Lower lobe of right lung (tissue), 2 donors: ENCODE measurements at regions not wholly inside any gene's neighbourhood (a gene's known extent, or its start where the extent isn't known, plus 50 kb on each side); places are given as distances from the start of the nearest gene placed in this dataset.

Source experiments
- ATAC-seq, 2 donors: fragments of 200-7000 bp; cut with Tn5 transposase; one replicate each; pipeline ENCODE4 v1.9.1; 2020 to 2022; ENCODE audit warnings: mild to moderate bottlenecking in 2 of 2, moderate library complexity in 2 of 2
- DNase-seq: peaks from one replicate; pipeline ENCODE4 v3.0.0-alpha.2; 2020
- H3K27ac ChIP-seq: fragments of 200-600 bp; one replicate; pipeline ENCODE4 v1.8.0; 2022
- H3K27me3 ChIP-seq: fragments of 200-600 bp; one replicate; pipeline ENCODE4 v1.8.0; 2022; ENCODE audit warnings: low read depth
- H3K36me3 ChIP-seq: fragments of 200-600 bp; one replicate; pipeline ENCODE4 v1.8.0; 2022; ENCODE audit warnings: mild to moderate bottlenecking
- H3K4me1 ChIP-seq: fragments of 200-600 bp; one replicate; pipeline ENCODE4 v1.8.0; 2022
- H3K4me3 ChIP-seq: fragments of 200-600 bp; one replicate; pipeline ENCODE4 v1.8.0; 2022; ENCODE audit warnings: mild to moderate bottlenecking
- H3K9me3 ChIP-seq: fragments of 200-600 bp; one replicate; pipeline ENCODE4 v1.8.0; 2022
- intact Hi-C: fragments of 100-400 bp; cut with DNase I; formaldehyde crosslinking; loops from one replicate; pipeline ENCODE4 v1.11.0; 2022
- TF ChIP-seq, protein P1 (sequence below): fragments of 200-600 bp; IDR thresholded peaks from one replicate; pipeline ENCODE4 v1.8.0; 2022; ENCODE audit warnings: antibody characterized with exemption, mild to moderate bottlenecking
- donor health status: DM: no; HTN: yes; CAD: no; lungs with severe emphysema.

GRCh38 chr18:6638447-6638846 lies 91.1 kb upstream of the ARHGAP28 start:
- Histone ChIP-seq H3K9me3 (no peaks in the 10 kb centered on the region), H3K27ac (no peak overlapping the region), H3K4me3 (no peak overlapping the region), H3K4me1 (no peaks in the 10 kb centered on the region), H3K27me3 (no peaks in the 10 kb centered on the region), H3K36me3 (no peaks in the 10 kb centered on the region)
- TF ChIP-seq, protein P1, sequence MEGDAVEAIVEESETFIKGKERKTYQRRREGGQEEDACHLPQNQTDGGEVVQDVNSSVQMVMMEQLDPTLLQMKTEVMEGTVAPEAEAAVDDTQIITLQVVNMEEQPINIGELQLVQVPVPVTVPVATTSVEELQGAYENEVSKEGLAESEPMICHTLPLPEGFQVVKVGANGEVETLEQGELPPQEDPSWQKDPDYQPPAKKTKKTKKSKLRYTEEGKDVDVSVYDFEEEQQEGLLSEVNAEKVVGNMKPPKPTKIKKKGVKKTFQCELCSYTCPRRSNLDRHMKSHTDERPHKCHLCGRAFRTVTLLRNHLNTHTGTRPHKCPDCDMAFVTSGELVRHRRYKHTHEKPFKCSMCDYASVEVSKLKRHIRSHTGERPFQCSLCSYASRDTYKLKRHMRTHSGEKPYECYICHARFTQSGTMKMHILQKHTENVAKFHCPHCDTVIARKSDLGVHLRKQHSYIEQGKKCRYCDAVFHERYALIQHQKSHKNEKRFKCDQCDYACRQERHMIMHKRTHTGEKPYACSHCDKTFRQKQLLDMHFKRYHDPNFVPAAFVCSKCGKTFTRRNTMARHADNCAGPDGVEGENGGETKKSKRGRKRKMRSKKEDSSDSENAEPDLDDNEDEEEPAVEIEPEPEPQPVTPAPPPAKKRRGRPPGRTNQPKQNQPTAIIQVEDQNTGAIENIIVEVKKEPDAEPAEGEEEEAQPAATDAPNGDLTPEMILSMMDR = no peak
- no peak for DNase-seq
- intact Hi-C loops = no loop called here
- ATAC-seq = no peak

DNA sequence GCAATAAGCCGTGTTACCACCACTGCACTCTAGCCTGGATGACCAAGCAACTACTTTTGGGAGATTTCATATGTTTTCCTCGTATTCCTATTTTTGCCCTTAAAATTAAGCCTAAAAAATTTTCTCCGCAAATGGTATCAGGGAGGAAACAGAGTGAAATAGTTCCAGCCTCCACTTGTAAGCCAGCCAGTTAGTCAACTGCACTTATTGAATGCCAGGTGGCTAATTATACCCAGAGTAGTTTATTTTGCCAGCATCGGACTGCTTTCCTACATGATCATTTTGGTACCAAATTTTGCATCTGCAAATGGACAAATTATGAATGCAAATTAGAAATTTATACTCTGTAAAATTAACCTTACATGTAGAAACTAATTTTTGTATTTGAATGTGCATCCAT lies 90.2 kb upstream of the ARHGAP28 start:
- Histone ChIP-seq H3K4me1 (no peaks in the 10 kb centered on the region), H3K36me3 (no peaks in the 10 kb centered on the region), H3K27me3 (no peaks in the 10 kb centered on the region), H3K4me3 (no peak overlapping the region), H3K9me3 (no peaks in the 10 kb centered on the region), H3K27ac (no peak overlapping the region)
- intact Hi-C loops = no loop called here
- DNase-seq (no peak), ATAC-seq (no peak)
- TF ChIP-seq, protein P1 = no peak

GRCh38 chr18:6644836-6645627 lies 84.5 kb upstream of the ARHGAP28 start:
- no peaks in the 10 kb centered on the region for H3K27me3 ChIP-seq
- no peaks in the 10 kb centered on the region for H3K9me3 ChIP-seq
- ATAC-seq = no peak
- no peaks in the 10 kb centered on the region for H3K36me3 ChIP-seq
- H3K27ac ChIP-seq = no peak overlapping the region
- no peak for DNase-seq
- TF ChIP-seq, protein P1 = no peak
- intact Hi-C loops = no loop called here
- H3K4me3 ChIP-seq = no peak overlapping the region
- H3K4me1 ChIP-seq = no peaks in the 10 kb centered on the region

DNA sequence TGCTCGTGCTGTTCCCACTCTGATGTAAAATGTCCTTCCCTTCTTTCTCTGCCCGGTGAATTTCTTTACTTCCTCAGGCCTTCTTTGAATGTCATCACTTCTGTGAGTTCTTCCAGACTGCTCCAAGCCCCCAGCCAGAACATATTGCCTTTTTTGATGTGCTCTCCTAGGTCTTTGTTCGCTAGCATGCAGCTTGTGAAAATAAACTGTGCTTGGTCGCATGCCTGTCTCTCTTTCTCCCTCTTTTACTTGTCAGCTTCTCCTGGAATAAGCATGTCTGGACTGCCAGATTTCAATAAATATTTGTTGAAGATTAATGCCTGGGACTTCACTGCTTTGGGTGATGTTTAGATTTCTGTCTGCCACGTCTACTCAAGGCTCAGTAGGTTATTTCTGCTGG lies 82.7 kb upstream of the ARHGAP28 start:
- DNase-seq (no peak), ATAC-seq (no peak)
- Histone ChIP-seq H3K27me3 (no peaks in the 10 kb centered on the region), H3K36me3 (no peaks in the 10 kb centered on the region), H3K27ac (no peak overlapping the region), H3K9me3 (no peaks in the 10 kb centered on the region), H3K4me1 (no peaks in the 10 kb centered on the region), H3K4me3 (no peak overlapping the region)
- intact Hi-C loops = no loop called here
- TF ChIP-seq, protein P1 = no peak

DNA sequence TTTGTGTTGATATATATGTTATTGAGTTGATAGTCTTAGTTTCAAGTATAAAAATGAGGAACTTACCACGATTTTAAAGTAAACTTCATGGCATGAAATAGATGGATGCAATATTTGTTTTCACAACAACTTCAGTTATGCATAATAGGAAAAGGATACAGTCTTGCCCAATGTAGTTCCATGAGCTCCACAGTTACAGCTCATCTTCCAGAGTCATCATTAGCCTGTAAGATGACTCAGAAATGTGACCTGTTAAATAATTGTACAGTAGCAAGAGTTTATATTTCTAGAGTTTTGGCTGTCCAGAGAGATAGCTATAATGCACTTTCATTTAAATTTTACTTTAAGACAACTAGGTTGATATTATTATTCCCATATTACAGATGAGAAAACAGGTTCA lies 80.9 kb upstream of the ARHGAP28 start:
- no peak for DNase-seq
- Histone ChIP-seq H3K27me3 (no peaks in the 10 kb centered on the region), H3K9me3 (no peaks in the 10 kb centered on the region), H3K4me1 (no peaks in the 10 kb centered on the region), H3K36me3 (no peaks in the 10 kb centered on the region), H3K27ac (no peak overlapping the region), H3K4me3 (no peak overlapping the region)
- no peak for ATAC-seq
- intact Hi-C loops = no loop called here
- TF ChIP-seq, protein P1 = no peak
